ENCODE measurements at regions not wholly inside any gene's neighbourhood (a gene's known extent, or its start where the extent isn't known, plus 50 kb on each side); places are given as distances from the start of the nearest gene placed in this dataset.

GRCh38 chr14:55780156-55780946, 200.3 kb downstream of the KTN1 start:
- TF ChIP-seq CTCF (IDR thresholded peaks at IDR 0.05) = no peak

GRCh38 chr14:55781046-55781445, 201.0 kb downstream of the KTN1 start:
- no peak for TF ChIP-seq CTCF (IDR thresholded peaks at IDR 0.05)

GRCh38 chr14:55782166-55782565, 202.2 kb downstream of the KTN1 start:
- TF ChIP-seq CTCF (IDR thresholded peaks at IDR 0.05) = no peak

- TF ChIP-seq CTCF (IDR thresholded peaks at IDR 0.05) = no peak
These were observed 209.4 kb downstream of the KTN1 start for GRCh38 chr14:55789406-55789805.

GRCh38 chr14:55794655-55795595, 214.9 kb downstream of the KTN1 start:
- TF ChIP-seq CTCF (IDR thresholded peaks at IDR 0.05) = no peak

GRCh38 chr14:55798406-55798805, 218.4 kb downstream of the KTN1 start:
- no peak for TF ChIP-seq CTCF (IDR thresholded peaks at IDR 0.05)

GRCh38 chr14:55799508-55800095, 219.6 kb downstream of the KTN1 start:
- TF ChIP-seq CTCF (IDR thresholded peaks at IDR 0.05) = no peak

Measured in LNCAP (cell line).